Uterus (tissue), 3 donors: ENCODE measurements at regions not wholly inside any gene's neighbourhood (a gene's known extent, or its start where the extent isn't known, plus 50 kb on each side); places are given as distances from the start of the nearest gene placed in this dataset.

Experiments
- DNase-seq, 2 donors: peaks; one replicate each; pipeline ENCODE4 v3.0.0-alpha.2; 2019 to 2020
- H3K27ac ChIP-seq, 2 donors: fragments of 200-600 bp; sonication (generic); 1 replicate in 1 of 2; 2 replicates in 1 of 2; pipeline ENCODE4 v1.5.1; 2016 to 2018
- H3K27me3 ChIP-seq, 2 donors: fragments of 200-600 bp; sonication (generic); one replicate each; pipeline ENCODE4 v1.5.1; 2018 to 2019; ENCODE audit warnings: control low read depth in 1 of 2
- H3K36me3 ChIP-seq, 2 donors: fragments of 200-600 bp; sonication (generic); one replicate each; pipeline ENCODE4 v1.5.1; 2019; ENCODE audit warnings: control low read depth in 1 of 2
- H3K4me1 ChIP-seq, 2 donors: fragments of 200-600 bp; sonication (generic); one replicate each; pipeline ENCODE4 v1.5.1; 2018 to 2019; ENCODE audit warnings: control low read depth in 1 of 2
- H3K4me3 ChIP-seq, 2 donors: fragments of 200-600 bp; sonication (generic); 1 replicate in 1 of 2; 2 replicates in 1 of 2; pipeline ENCODE4 v1.5.1; 2018 to 2019; ENCODE audit warnings: mild to moderate bottlenecking in 1 of 2
- H3K9me3 ChIP-seq, 2 donors: fragments of 200-600 bp; sonication (generic); one replicate each; pipeline ENCODE4 v1.5.1; 2019; ENCODE audit warnings: control low read depth in 1 of 2
- CTCF ChIP-seq, 4 experiments: fragments of 200-600 bp in 2 of 4; fragments of 450-650 bp in 2 of 4; sonication (generic) in 2 of 4; IDR thresholded peaks; one replicate each; pipeline ENCODE4 v1.5.1; 2016 to 2019; ENCODE audit warnings: antibody characterized with exemption in 4 of 4, mild to moderate bottlenecking in 2 of 4, moderate library complexity in 1 of 4
- POLR2A ChIP-seq, 2 donors: fragments of 450-650 bp; IDR thresholded peaks; one replicate each; pipeline ENCODE4 v1.6.1; 2016; ENCODE audit warnings: antibody characterized with exemption in 2 of 2, mild to moderate bottlenecking in 1 of 2, moderate library complexity in 1 of 2
- intact Hi-C: fragments of 100-400 bp; cut with DNase I; formaldehyde crosslinking; loops from one replicate; pipeline ENCODE4 v1.15.1; 2023; ENCODE audit warnings: low total_unique reads
- donor health status: DM: yes; HTN: yes; CAD: no.

GRCh38 chr2:6164986-6165747 lies 473.0 kb downstream of the SOX11 start:
- no peak for TF ChIP-seq POLR2A (IDR thresholded peaks at IDR 0.05)
- TF ChIP-seq CTCF (IDR thresholded peaks at IDR 0.05), result no peak
- no peaks in the 10 kb centered on the region for H3K9me3 ChIP-seq
- no peak overlapping the region for H3K4me3 ChIP-seq
- no peak for DNase-seq
- H3K27ac ChIP-seq, result no peak overlapping the region
- H3K36me3 ChIP-seq, result no peaks in the 10 kb centered on the region
- no peaks in the 10 kb centered on the region for H3K4me1 ChIP-seq
- H3K27me3 ChIP-seq, result no peaks in the 10 kb centered on the region
- intact Hi-C loops, result no loop called here

GRCh38 chr2:6167592-6168138 lies 475.5 kb downstream of the SOX11 start:
- no peak overlapping the region for H3K27ac ChIP-seq
- no peak for DNase-seq
- no peaks in the 10 kb centered on the region for H3K4me1 ChIP-seq
- TF ChIP-seq POLR2A (IDR thresholded peaks at IDR 0.05), result no peak
- no peak for TF ChIP-seq CTCF (IDR thresholded peaks at IDR 0.05)
- H3K4me3 ChIP-seq, result no peak overlapping the region
- no peaks in the 10 kb centered on the region for H3K27me3 ChIP-seq
- no peaks in the 10 kb centered on the region for H3K9me3 ChIP-seq
- intact Hi-C loops, result no loop called here
- H3K36me3 ChIP-seq, result no peaks in the 10 kb centered on the region

GRCh38 chr2:6168485-6168884 lies 476.3 kb downstream of the SOX11 start:
- no peak for TF ChIP-seq POLR2A (IDR thresholded peaks at IDR 0.05)
- no peak for TF ChIP-seq CTCF (IDR thresholded peaks at IDR 0.05)
- Histone ChIP-seq H3K4me1 (no peaks in the 10 kb centered on the region), H3K9me3 (no peaks in the 10 kb centered on the region), H3K36me3 (no peaks in the 10 kb centered on the region), H3K27ac (no peak overlapping the region), H3K4me3 (no peak overlapping the region), H3K27me3 (no peaks in the 10 kb centered on the region)
- no peak for DNase-seq
- intact Hi-C loops, result no loop called here

- Histone ChIP-seq H3K9me3 (no peaks in the 10 kb centered on the region), H3K4me3 (no peak overlapping the region), H3K27ac (no peak overlapping the region), H3K27me3 (no peaks in the 10 kb centered on the region), H3K4me1 (no peaks in the 10 kb centered on the region), H3K36me3 (no peaks in the 10 kb centered on the region)
- intact Hi-C loops, result no loop called here
- no peak for DNase-seq
- TF ChIP-seq CTCF (IDR thresholded peaks at IDR 0.05) (no peak), POLR2A (IDR thresholded peaks at IDR 0.05) (no peak)
Observed at GRCh38 chr2:6171294-6171693, 479.1 kb downstream of the SOX11 start.

GRCh38 chr2:6177811-6178210 lies 485.6 kb downstream of the SOX11 start:
- Histone ChIP-seq H3K36me3 (no peaks in the 10 kb centered on the region), H3K27ac (no peak overlapping the region), H3K9me3 (no peaks in the 10 kb centered on the region), H3K4me1 (no peaks in the 10 kb centered on the region), H3K27me3 (no peaks in the 10 kb centered on the region), H3K4me3 (no peak overlapping the region)
- intact Hi-C loops, result no loop called here
- no peak for DNase-seq
- TF ChIP-seq POLR2A (IDR thresholded peaks at IDR 0.05), result no peak
